B cell (primary cell): ENCODE measurements at regions not wholly inside any gene's neighbourhood (a gene's known extent, or its start where the extent isn't known, plus 50 kb on each side); places are given as distances from the start of the nearest gene placed in this dataset.

Experiments used
- ATAC-seq: fragments of 200-7000 bp; cut with Tn5 transposase; one replicate; pipeline ENCODE4 v1.10.0; 2021; ENCODE audit warnings: low read depth, mild to moderate bottlenecking, moderate number of reproducible peaks, moderate library complexity
- CTCF ChIA-PET: fragments of 350-600 bp; sonication (Branson Sonifier 250); formaldehyde crosslinking; loops from one replicate; lab custom pipeline; 2021; ENCODE audit warnings: antibody characterized with exemption, inconsistent platforms; lab: Charles Lee
- POLR2A ChIA-PET: fragments of 350-600 bp; sonication (Branson Sonifier 250); formaldehyde crosslinking; loops from one replicate; lab custom pipeline; 2021; ENCODE audit warnings: antibody characterized with exemption; lab: Charles Lee
- DNase-seq: peaks from one replicate; pipeline ENCODE4 v3.0.0; 2013
- H2AFZ ChIP-seq: 2 replicates; pipeline ENCODE4 v1.6.1; 2012; ENCODE audit warnings: mild to moderate bottlenecking, low read depth, low read length; ENCODE audit not compliant: insufficient read depth, poor library complexity, severe bottlenecking
- H3K27ac ChIP-seq, 2 donors: 1 replicate in 1 of 2; 2 replicates in 1 of 2; pipeline ENCODE4 v1.5.1; 2012 to 2013; ENCODE audit warnings: low read length in 2 of 2, mild to moderate bottlenecking in 2 of 2, moderate library complexity in 1 of 2
- H3K27me3 ChIP-seq, 4 experiments: fragments of 200-600 bp in 1 of 4; sonication (generic) in 1 of 4; replicated peaks in 1 of 4; 1 replicate in 2 of 4; 2 replicates in 2 of 4; pipeline versions ENCODE4 v1.6.1 to v1.7.0; 2013 to 2016; ENCODE audit warnings: low read length in 3 of 4, mild to moderate bottlenecking in 2 of 4, mixed read lengths in 1 of 4, moderate library complexity in 1 of 4; ENCODE audit not compliant: insufficient read depth in 4 of 4, control insufficient read depth in 3 of 4; ENCODE audit errors: control extremely low read depth in 1 of 4
- H3K36me3 ChIP-seq, 2 experiments: replicated peaks in 1 of 2; 1 replicate in 1 of 2; 2 replicates in 1 of 2; pipeline versions ENCODE4 v1.6.1 to v1.7.1; 2013; ENCODE audit warnings: low read length in 1 of 2; ENCODE audit not compliant: insufficient read depth in 2 of 2, control insufficient read depth in 1 of 2; ENCODE audit errors: control extremely low read depth in 1 of 2, extremely low read depth in 1 of 2
- H3K4me1 ChIP-seq, 2 donors: fragments of 200-600 bp in 1 of 2; sonication (generic) in 1 of 2; 1 replicate in 1 of 2; 2 replicates in 1 of 2; pipeline versions ENCODE4 v1.5.1 to v1.6.1; 2013 to 2017; ENCODE audit warnings: low read length in 2 of 2; ENCODE audit not compliant: control insufficient read depth in 2 of 2, insufficient read depth in 2 of 2
- H3K4me2 ChIP-seq: replicated peaks from 2 replicates; pipeline ENCODE3; 2012; ENCODE audit warnings: mild to moderate bottlenecking, low read depth, low read length; ENCODE audit not compliant: poor library complexity, severe bottlenecking
- H3K4me3 ChIP-seq, 5 experiments: fragments of 200-600 bp in 1 of 5; sonication (generic) in 1 of 5; 1 replicate in 3 of 5; 2 replicates in 2 of 5; pipeline versions ENCODE4 v1.5.1 to v1.7.0; 2011 to 2016; ENCODE audit warnings: low read length in 4 of 5, mild to moderate bottlenecking in 4 of 5, low read depth in 2 of 5, control low read depth in 1 of 5, moderate library complexity in 1 of 5; ENCODE audit not compliant: insufficient read depth in 1 of 5; ENCODE audit errors: control extremely low read depth in 1 of 5, extremely low read depth in 1 of 5
- H3K79me2 ChIP-seq: fragments of 200-600 bp; sonication (generic); one replicate; pipeline ENCODE4 v1.6.0; 2016; ENCODE audit warnings: low read length; ENCODE audit not compliant: control insufficient read depth, insufficient read depth
- H3K9ac ChIP-seq: fragments of 200-600 bp; sonication (generic); 2 replicates; pipeline ENCODE4 v1.6.1; 2017; ENCODE audit warnings: mild to moderate bottlenecking, low read length, moderate library complexity
- H3K9me3 ChIP-seq, 3 donors: one replicate each; pipeline versions ENCODE4 v1.6.1 to v1.7.1; 2013; ENCODE audit warnings: low read length in 2 of 3; ENCODE audit not compliant: control insufficient read depth in 2 of 3, insufficient read depth in 1 of 3; ENCODE audit errors: control extremely low read depth in 1 of 3
- H4K20me1 ChIP-seq: 2 replicates; pipeline ENCODE4 v1.6.0; 2012; ENCODE audit warnings: mild to moderate bottlenecking, low read length; ENCODE audit not compliant: insufficient read depth, control insufficient read depth, poor library complexity, severe bottlenecking
- H3K27ac Mint-ChIP-seq: one replicate; pipeline ENCODE4 v1.8.0; 2021; ENCODE audit warnings: mixed read lengths
- H3K27me3 Mint-ChIP-seq: one replicate; pipeline ENCODE4 v1.8.0; 2021; ENCODE audit warnings: mixed read lengths
- H3K4me1 Mint-ChIP-seq: one replicate; pipeline ENCODE4 v1.8.0; 2021; ENCODE audit warnings: mixed read lengths
- H3K4me3 Mint-ChIP-seq: one replicate; pipeline ENCODE4 v1.8.0; 2021; ENCODE audit warnings: mixed read lengths
- H3K9me3 Mint-ChIP-seq: one replicate; pipeline ENCODE4 v1.8.0; 2022; ENCODE audit warnings: mixed read lengths; ENCODE audit not compliant: insufficient read depth
- EZH2 ChIP-seq: IDR thresholded peaks from 2 replicates; pipeline ENCODE4 v1.6.1; 2012; ENCODE audit warnings: borderline replicate concordance, low read depth, mild to moderate bottlenecking, moderate library complexity, low read length; ENCODE audit not compliant: insufficient read depth, poor library complexity, severe bottlenecking
- intact Hi-C: fragments of 100-400 bp; cut with micrococcal nuclease; formaldehyde crosslinking; loops from one replicate; pipeline ENCODE4 v1.10.0; 2022
- TF ChIP-seq, protein P1 (sequence below): fragments of 200-600 bp; IDR thresholded peaks from one replicate; pipeline ENCODE4 v1.8.0; 2022; ENCODE audit warnings: antibody characterized with exemption, mild to moderate bottlenecking

DNA sequence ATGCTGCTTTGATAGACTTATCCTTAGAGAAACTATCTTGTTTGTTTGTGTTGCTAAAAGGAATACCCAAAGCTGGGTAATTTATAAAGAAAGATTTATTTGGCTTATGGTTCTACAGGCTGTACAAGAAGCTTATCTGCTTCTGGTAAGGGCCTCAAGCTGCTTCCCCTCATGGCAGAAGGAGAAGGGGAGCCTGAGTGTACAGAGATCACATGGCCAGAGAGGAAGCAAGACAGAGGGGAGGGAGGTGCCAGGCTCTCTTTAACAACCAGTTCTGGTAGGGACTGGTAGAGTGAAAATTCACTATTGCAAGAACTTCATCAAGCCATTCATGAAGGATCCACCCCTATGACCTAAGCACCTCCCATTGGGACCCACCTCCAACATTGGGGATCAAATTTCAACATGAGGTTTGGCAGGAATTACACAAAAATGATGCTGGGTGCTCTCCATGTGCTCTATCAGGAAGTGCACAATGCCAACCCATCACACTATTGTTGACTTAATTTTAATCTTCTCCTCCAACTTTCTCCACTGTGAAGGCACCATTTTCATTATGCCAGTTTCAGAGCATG, 115.1 kb upstream of the SHB start:
- no peak overlapping the region for H3K4me3 ChIP-seq
- no peak overlapping the region for H3K27ac ChIP-seq
- H4K20me1 ChIP-seq = no peaks in the 10 kb centered on the region
- POLR2A ChIA-PET = no interaction called here
- no peak overlapping the region for H2AFZ ChIP-seq
- no peak overlapping the region for H3K4me2 ChIP-seq
- no peak for TF ChIP-seq EZH2
- TF ChIP-seq, protein P1, sequence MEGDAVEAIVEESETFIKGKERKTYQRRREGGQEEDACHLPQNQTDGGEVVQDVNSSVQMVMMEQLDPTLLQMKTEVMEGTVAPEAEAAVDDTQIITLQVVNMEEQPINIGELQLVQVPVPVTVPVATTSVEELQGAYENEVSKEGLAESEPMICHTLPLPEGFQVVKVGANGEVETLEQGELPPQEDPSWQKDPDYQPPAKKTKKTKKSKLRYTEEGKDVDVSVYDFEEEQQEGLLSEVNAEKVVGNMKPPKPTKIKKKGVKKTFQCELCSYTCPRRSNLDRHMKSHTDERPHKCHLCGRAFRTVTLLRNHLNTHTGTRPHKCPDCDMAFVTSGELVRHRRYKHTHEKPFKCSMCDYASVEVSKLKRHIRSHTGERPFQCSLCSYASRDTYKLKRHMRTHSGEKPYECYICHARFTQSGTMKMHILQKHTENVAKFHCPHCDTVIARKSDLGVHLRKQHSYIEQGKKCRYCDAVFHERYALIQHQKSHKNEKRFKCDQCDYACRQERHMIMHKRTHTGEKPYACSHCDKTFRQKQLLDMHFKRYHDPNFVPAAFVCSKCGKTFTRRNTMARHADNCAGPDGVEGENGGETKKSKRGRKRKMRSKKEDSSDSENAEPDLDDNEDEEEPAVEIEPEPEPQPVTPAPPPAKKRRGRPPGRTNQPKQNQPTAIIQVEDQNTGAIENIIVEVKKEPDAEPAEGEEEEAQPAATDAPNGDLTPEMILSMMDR = no peak
- no peaks in the 10 kb centered on the region for H3K79me2 ChIP-seq
- H3K9ac ChIP-seq = no peak overlapping the region
- H3K4me1 ChIP-seq = no peaks in the 10 kb centered on the region
- no peaks in the 10 kb centered on the region for H3K36me3 ChIP-seq
- Mint-ChIP-seq H3K9me3 (no peaks in the 10 kb centered on the region), H3K4me3 (no peak overlapping the region), H3K4me1 (no peaks in the 10 kb centered on the region), H3K27me3 (peaks cover 15% of the 10 kb centered on the region), H3K27ac (no peak overlapping the region)
- intact Hi-C loops = no loop called here
- DNase-seq (no peak), ATAC-seq (no peak)
- peaks cover 0 to 4% (median 0%) of the 10 kb centered on the region in 3 donors for H3K9me3 ChIP-seq
- CTCF ChIA-PET = no interaction called here
- H3K27me3 ChIP-seq = peaks cover 0 to 5% (median 0%) of the 10 kb centered on the region in 4 experiments

DNA sequence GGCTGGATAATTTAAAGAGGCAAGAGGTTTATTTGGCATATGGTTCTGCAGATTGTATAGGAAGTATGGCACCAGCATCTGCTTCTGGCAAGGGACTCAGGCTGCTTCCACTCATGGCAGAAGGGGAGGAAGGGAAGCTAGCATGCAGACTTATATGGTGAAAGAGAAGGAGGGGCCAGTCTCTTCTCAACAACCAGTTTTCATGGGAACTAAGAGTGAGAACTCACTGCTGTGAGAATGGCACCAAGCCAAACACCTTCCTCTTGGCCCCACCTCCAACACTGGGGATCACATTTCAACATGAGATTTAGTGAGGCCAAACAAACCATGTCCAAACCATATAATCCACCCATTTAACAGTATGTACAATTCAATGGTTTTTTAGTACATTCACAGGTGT, 113.3 kb upstream of the SHB start:
- no peak for TF ChIP-seq EZH2
- TF ChIP-seq, protein P1 = no peak
- H3K27ac Mint-ChIP-seq = no peak overlapping the region

More for the DNA sequence above, 113.3 kb upstream of the SHB start:
- Histone ChIP-seq H4K20me1 (no peaks in the 10 kb centered on the region), H3K9ac (no peak overlapping the region), H3K4me2 (no peak overlapping the region), H3K4me3 (no peak overlapping the region), H3K4me1 (no peaks in the 10 kb centered on the region), H3K79me2 (no peaks in the 10 kb centered on the region), H2AFZ (no peak overlapping the region), H3K27me3 (no peaks in the 10 kb centered on the region), H3K9me3 (no peaks in the 10 kb centered on the region), H3K27ac (no peak overlapping the region), H3K36me3 (no peaks in the 10 kb centered on the region)
- no peaks in the 10 kb centered on the region for H3K4me1 Mint-ChIP-seq
- ChIA-PET CTCF (no interaction called here), POLR2A (no interaction called here)
- H3K27me3 Mint-ChIP-seq = peaks cover 13% of the 10 kb centered on the region
- DNase-seq = no peak
- intact Hi-C loops = no loop called here
- no peaks in the 10 kb centered on the region for H3K9me3 Mint-ChIP-seq
- H3K4me3 Mint-ChIP-seq = no peak overlapping the region
- ATAC-seq = no peak
